Brain microvascular endothelial cell (primary cell): ENCODE measurements at regions not wholly inside any gene's neighbourhood (a gene's known extent, or its start where the extent isn't known, plus 50 kb on each side); places are given as distances from the start of the nearest gene placed in this dataset.
A peak's percentile ranks its signal among the peaks of the same experiment; 100 is the strongest.

Experiments
- DNase-seq: peaks from one replicate; pipeline ENCODE4 v3.0.0-alpha.2; 2020
- H3K27ac ChIP-seq: fragments of 250-450 bp; sonication (Bioruptor Pico); 2 replicates; pipeline ENCODE4 v1.5.1; 2020; ENCODE audit warnings: mild to moderate bottlenecking, moderate library complexity
- H3K27me3 ChIP-seq: fragments of 250-450 bp; sonication (Bioruptor Pico); replicated peaks from 2 replicates; pipeline ENCODE4 v1.5.1; 2020; ENCODE audit warnings: mild to moderate bottlenecking
- H3K36me3 ChIP-seq: fragments of 250-450 bp; sonication (Bioruptor Pico); replicated peaks from 2 replicates; pipeline ENCODE4 v1.5.1; 2020; ENCODE audit warnings: mild to moderate bottlenecking
- H3K4me3 ChIP-seq: 2 replicates; pipeline ENCODE4 v1.5.1; 2011; ENCODE audit warnings: low read depth, mild to moderate bottlenecking, control low read depth, low read length, moderate library complexity
- CTCF ChIP-seq: IDR thresholded peaks from 2 replicates; pipeline ENCODE4 v1.5.1; 2011; ENCODE audit warnings: low read depth, mild to moderate bottlenecking, moderate library complexity, low read length, control low read depth, inconsistent platforms; ENCODE audit errors: missing control alignments
- in situ Hi-C: cut with HindIII; loops from 2 replicates; pipeline ENCODE4 v1.10.0; 2017; ENCODE audit warnings: low sequenced_read_pairs, low pct_ligation_motif_present

GRCh38 chr2:200752332-200752731, 59.4 kb upstream of the BZW1 start:
- in situ Hi-C loops = no loop called here

GRCh38 chr2:200752835-200753234, 58.9 kb upstream of the BZW1 start:
- H3K27me3 ChIP-seq = no peaks in the 10 kb centered on the region

More at GRCh38 chr2:200752332-200752731, 59.4 kb upstream of the BZW1 start:
- TF ChIP-seq CTCF = no peak
- DNase-seq = no peak
- H3K27ac ChIP-seq = no peak overlapping the region
- no peaks in the 10 kb centered on the region for H3K27me3 ChIP-seq
- no peak overlapping the region for H3K4me3 ChIP-seq
- H3K36me3 ChIP-seq = no peaks in the 10 kb centered on the region

GRCh38 chr2:200756618-200757321, 54.9 kb upstream of the BZW1 start:
- DNase-seq = peak; percentile 87
- H3K36me3 ChIP-seq = no peaks in the 10 kb centered on the region
- H3K27ac ChIP-seq = peak overlapping the region; percentile 85
- H3K4me3 ChIP-seq = no peak overlapping the region
- TF ChIP-seq CTCF = no peak
- in situ Hi-C loops = no loop called here
- no peaks in the 10 kb centered on the region for H3K27me3 ChIP-seq

More at GRCh38 chr2:200752835-200753234, 58.9 kb upstream of the BZW1 start:
- Histone ChIP-seq H3K36me3 (no peaks in the 10 kb centered on the region), H3K27ac (no peak overlapping the region), H3K4me3 (no peak overlapping the region)
- TF ChIP-seq CTCF = no peak
- no peak for DNase-seq
- in situ Hi-C loops = no loop called here

- H3K4me3 ChIP-seq = no peak overlapping the region
- no peak for DNase-seq
- peak overlapping the region; percentile 85 for H3K27ac ChIP-seq
- H3K36me3 ChIP-seq = no peaks in the 10 kb centered on the region
- in situ Hi-C loops = no loop called here
- no peaks in the 10 kb centered on the region for H3K27me3 ChIP-seq
- TF ChIP-seq CTCF = no peak
Observed at GRCh38 chr2:200757399-200757798, 54.3 kb upstream of the BZW1 start.

GRCh38 chr2:200758341-200758740, 53.4 kb upstream of the BZW1 start:
- TF ChIP-seq CTCF = no peak
- in situ Hi-C loops = no loop called here
- Histone ChIP-seq H3K4me3 (no peak overlapping the region), H3K36me3 (no peaks in the 10 kb centered on the region), H3K27ac (no peak overlapping the region), H3K27me3 (no peaks in the 10 kb centered on the region)
- DNase-seq = no peak

GRCh38 chr2:200761266-200761665, 50.4 kb upstream of the BZW1 start:
- Histone ChIP-seq H3K27me3 (no peaks in the 10 kb centered on the region), H3K4me3 (no peak overlapping the region), H3K27ac (peak overlapping the region; percentile 11), H3K36me3 (no peaks in the 10 kb centered on the region)
- DNase-seq = no peak
- no peak for TF ChIP-seq CTCF
- in situ Hi-C loops = no loop called here
